ENCODE measurements at regions not wholly inside any gene's neighbourhood (a gene's known extent, or its start where the extent isn't known, plus 50 kb on each side); places are given as distances from the start of the nearest gene placed in this dataset.

DNA sequence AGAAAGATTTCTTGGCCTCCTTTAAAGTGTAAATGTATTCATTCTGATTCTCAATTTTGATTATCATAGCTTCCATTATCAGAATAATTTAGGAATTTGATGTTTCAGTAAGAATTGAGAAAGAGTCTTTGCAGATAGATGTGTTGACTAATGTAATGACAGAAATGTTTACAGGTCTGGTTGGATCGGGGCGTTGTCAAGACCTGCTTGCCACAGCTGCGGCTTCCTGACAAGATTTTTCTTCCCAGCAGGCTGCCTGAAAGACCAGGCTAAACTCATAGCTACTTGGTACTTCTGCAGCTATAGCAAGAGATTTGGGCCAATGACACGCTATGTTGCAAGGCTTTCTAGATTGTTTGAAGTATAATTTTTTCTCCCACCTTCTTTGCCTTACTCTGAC, 91.5 kb upstream of the ANKRD50 start:
- TF ChIP-seq, protein P1, sequence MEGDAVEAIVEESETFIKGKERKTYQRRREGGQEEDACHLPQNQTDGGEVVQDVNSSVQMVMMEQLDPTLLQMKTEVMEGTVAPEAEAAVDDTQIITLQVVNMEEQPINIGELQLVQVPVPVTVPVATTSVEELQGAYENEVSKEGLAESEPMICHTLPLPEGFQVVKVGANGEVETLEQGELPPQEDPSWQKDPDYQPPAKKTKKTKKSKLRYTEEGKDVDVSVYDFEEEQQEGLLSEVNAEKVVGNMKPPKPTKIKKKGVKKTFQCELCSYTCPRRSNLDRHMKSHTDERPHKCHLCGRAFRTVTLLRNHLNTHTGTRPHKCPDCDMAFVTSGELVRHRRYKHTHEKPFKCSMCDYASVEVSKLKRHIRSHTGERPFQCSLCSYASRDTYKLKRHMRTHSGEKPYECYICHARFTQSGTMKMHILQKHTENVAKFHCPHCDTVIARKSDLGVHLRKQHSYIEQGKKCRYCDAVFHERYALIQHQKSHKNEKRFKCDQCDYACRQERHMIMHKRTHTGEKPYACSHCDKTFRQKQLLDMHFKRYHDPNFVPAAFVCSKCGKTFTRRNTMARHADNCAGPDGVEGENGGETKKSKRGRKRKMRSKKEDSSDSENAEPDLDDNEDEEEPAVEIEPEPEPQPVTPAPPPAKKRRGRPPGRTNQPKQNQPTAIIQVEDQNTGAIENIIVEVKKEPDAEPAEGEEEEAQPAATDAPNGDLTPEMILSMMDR (IDR thresholded peaks at IDR 0.05; ENCODE audit: insufficient read depth, low read length, poor library complexity, severe bottlenecking): no peak
- Histone ChIP-seq H3K4me3 (replicated peaks; ENCODE audit: low read depth, low read length) (no peak overlapping the region), H3K27me3 (replicated peaks; ENCODE audit: control insufficient read depth, insufficient read depth, low read length) (no peaks in the 10 kb centered on the region), H3K36me3 (ENCODE audit: control insufficient read depth, insufficient read depth, low read length) (no peaks in the 10 kb centered on the region)
- DNase-seq (ENCODE audit: extremely low read depth, insufficient read length): no peak

DNA sequence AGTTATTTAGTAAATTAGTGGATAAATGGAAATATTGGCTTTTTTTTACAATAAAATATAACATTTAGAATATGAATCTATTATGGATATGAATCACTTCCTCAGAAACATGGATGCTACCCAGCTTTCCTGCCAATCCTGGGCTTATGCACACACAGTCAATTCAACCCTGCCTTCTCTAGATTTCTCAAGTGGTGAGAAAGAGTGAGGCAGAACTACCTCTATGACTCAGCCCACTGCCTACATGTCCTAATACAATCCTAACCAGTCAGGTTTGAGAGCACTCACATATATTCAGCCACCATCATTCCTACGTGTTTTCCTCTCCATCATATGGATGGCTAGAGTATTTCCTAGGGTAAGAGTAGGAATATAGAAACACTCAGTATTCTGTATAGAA, 91.1 kb upstream of the ANKRD50 start:
- DNase-seq (ENCODE audit: extremely low read depth, insufficient read length): no peak
- no peak overlapping the region for H3K4me3 ChIP-seq (replicated peaks; ENCODE audit: low read depth, low read length)
- no peaks in the 10 kb centered on the region for H3K36me3 ChIP-seq (ENCODE audit: control insufficient read depth, insufficient read depth, low read length)
- no peaks in the 10 kb centered on the region for H3K27me3 ChIP-seq (replicated peaks; ENCODE audit: control insufficient read depth, insufficient read depth, low read length)
- TF ChIP-seq, protein P1 (IDR thresholded peaks at IDR 0.05; ENCODE audit: insufficient read depth, low read length, poor library complexity, severe bottlenecking): no peak

DNA sequence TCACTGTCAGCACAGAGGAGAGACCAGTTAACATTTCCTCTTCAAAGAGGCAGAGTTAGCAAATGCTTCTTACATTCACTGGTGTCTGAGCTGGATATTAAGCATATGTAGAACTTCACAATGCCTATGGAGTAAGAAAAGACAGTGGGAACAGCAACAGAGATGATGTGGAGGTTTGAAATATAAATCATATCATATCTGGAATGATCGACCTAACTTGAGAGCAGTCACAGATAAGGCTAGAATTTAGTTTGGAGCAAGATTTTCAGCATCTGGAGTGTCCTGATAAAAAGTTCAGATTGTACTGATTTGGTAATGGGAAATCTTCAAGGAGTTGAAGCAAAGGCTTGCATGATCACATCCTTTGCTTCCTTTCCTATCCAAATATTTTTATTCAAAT, 90.5 kb upstream of the ANKRD50 start:
- TF ChIP-seq, protein P1 (IDR thresholded peaks at IDR 0.05; ENCODE audit: insufficient read depth, low read length, poor library complexity, severe bottlenecking): no peak
- no peak overlapping the region for H3K4me3 ChIP-seq (replicated peaks; ENCODE audit: low read depth, low read length)
- H3K27me3 ChIP-seq (replicated peaks; ENCODE audit: control insufficient read depth, insufficient read depth, low read length): no peaks in the 10 kb centered on the region
- no peaks in the 10 kb centered on the region for H3K36me3 ChIP-seq (ENCODE audit: control insufficient read depth, insufficient read depth, low read length)
- no peak for DNase-seq (ENCODE audit: extremely low read depth, insufficient read length)

DNA sequence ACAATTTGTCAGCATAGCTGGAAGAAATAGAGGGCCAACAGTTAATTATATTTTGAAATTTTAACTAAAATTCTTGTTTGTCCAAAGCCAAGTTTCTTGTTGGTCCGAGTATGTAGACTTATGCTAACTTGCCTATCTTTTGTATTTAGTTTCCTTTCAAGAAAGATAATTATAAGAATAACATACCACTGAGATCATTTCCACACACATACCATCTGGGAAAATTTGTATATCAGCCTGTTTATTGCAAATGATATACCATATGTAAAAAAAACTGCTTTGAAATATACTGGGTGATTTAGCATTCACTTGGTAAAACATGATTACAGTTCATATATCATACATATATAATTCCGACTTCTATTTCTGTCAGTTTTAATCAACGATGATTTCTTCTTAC, 84.7 kb upstream of the ANKRD50 start:
- TF ChIP-seq, protein P1 (IDR thresholded peaks at IDR 0.05; ENCODE audit: insufficient read depth, low read length, poor library complexity, severe bottlenecking): no peak
- H3K36me3 ChIP-seq (ENCODE audit: control insufficient read depth, insufficient read depth, low read length): no peaks in the 10 kb centered on the region
- no peaks in the 10 kb centered on the region for H3K27me3 ChIP-seq (replicated peaks; ENCODE audit: control insufficient read depth, insufficient read depth, low read length)
- no peak overlapping the region for H3K4me3 ChIP-seq (replicated peaks; ENCODE audit: low read depth, low read length)
- no peak for DNase-seq (ENCODE audit: extremely low read depth, insufficient read length)

DNA sequence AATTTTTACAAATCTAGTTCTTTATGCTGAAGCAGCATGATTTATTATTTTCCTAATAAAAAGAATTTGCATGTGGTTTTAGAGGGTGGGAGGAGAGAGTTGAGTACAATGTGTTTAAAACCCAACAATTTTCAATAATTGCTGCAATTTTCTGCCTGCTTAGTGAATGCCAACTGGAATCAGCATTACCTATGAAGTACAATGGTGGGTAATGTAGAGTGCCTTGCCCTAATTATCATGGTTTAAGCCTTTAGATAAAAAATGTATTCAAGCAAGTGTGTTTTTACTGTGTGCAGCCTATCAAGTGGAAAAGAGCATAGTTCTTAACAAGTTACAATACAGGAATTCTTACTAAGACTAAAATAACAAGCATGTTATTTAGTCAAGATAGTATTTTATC, 77.9 kb upstream of the ANKRD50 start:
- TF ChIP-seq, protein P1 (IDR thresholded peaks at IDR 0.05; ENCODE audit: insufficient read depth, low read length, poor library complexity, severe bottlenecking): no peak
- Histone ChIP-seq H3K36me3 (ENCODE audit: control insufficient read depth, insufficient read depth, low read length) (no peaks in the 10 kb centered on the region), H3K27me3 (replicated peaks; ENCODE audit: control insufficient read depth, insufficient read depth, low read length) (no peaks in the 10 kb centered on the region), H3K4me3 (replicated peaks; ENCODE audit: low read depth, low read length) (no peak overlapping the region)
- no peak for DNase-seq (ENCODE audit: extremely low read depth, insufficient read length)

DNA sequence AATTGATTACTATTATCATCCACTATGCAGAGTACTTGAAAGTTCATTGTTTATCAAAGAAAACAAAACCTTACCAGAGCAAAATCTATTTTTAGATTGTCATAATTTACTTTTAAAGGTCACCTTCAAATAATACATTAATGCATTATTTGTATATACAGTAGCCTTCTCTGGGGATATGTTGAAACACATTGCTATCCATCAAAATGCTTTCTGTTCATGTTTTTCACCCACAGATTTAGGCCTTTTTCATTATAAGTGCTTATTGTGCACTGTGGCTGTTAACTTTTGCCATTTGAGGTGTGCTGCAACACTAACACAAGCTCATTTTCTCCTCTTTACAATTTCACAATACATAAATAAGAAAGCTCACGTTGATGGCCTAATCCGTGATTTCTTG, 74.1 kb upstream of the ANKRD50 start:
- no peaks in the 10 kb centered on the region for H3K27me3 ChIP-seq (replicated peaks; ENCODE audit: control insufficient read depth, insufficient read depth, low read length)
- TF ChIP-seq, protein P1 (IDR thresholded peaks at IDR 0.05; ENCODE audit: insufficient read depth, low read length, poor library complexity, severe bottlenecking): no peak
- no peak for DNase-seq (ENCODE audit: extremely low read depth, insufficient read length)
- no peak overlapping the region for H3K4me3 ChIP-seq (replicated peaks; ENCODE audit: low read depth, low read length)
- H3K36me3 ChIP-seq (ENCODE audit: control insufficient read depth, insufficient read depth, low read length): no peaks in the 10 kb centered on the region
